Fibroblast of peridontal ligament (primary cell): ENCODE measurements at regions not wholly inside any gene's neighbourhood (a gene's known extent, or its start where the extent isn't known, plus 50 kb on each side); places are given as distances from the start of the nearest gene placed in this dataset.

Experiments
- DNase-seq: peaks from one replicate; pipeline ENCODE4 v3.0.0-alpha.2; 2010; ENCODE audit errors: extremely low read depth

DNA sequence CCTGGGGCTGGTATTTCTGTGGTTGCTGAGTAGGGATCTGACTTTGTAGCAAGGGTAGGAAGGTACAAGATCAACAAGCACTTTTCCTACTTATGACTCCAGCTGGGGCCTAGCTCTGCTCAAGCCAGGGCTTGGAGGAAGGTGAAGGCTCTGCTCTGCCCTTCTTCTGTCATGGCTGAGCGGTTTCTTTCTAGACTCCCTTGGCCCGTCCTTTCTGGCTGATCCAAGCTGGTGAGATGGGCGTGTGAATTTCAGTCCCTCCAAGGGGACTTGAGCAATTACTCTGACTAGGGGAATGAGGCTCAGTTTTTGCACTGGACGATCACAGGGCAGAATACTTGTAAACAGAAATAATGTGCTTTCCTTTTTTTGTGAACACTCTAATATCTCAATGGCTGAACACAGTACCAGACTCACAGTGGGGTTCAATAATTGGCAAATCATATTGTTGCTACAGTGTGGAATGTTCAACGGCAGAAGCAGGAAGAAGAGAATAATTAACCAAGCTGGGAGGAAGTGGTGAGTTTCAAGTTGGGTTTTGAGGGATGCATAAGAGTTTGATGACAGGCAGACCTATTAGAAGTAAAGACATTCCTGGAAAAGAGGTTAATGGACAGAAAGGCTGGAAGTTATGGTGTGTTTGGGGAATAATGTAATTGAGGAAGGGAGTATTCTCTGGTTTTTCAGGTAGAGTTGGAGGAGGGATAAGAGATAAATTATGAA, 507.6 kb downstream of the MIAT start:
- no peak for DNase-seq

GRCh38 chr22:27168681-27169080, 511.3 kb downstream of the MIAT start:
- DNase-seq = no peak

- DNase-seq = peak; percentile 83
These were observed 513.1 kb downstream of the MIAT start for GRCh38 chr22:27170491-27170890.

GRCh38 chr22:27171212-27171611, 513.8 kb downstream of the MIAT start:
- DNase-seq = no peak

DNA sequence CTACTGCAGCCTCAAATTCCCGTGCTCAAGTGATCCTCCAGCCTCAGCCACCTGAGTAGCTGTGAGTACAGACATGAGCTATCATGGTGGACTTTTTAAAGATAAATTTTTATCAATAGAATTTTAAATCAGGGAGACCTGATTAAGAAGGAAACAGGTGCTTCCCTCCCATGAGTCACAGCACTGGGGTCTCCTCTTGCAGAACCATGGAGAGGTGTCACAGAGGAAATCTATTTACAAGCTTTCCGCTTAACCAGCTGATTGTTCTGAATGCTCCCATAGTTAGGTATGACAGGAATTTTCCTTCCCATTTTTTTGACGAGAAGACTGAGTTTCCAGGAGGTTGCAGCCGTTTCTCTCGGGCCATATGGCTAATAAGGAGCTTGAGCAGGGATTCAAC, 516.1 kb downstream of the MIAT start:
- no peak for DNase-seq

DNA sequence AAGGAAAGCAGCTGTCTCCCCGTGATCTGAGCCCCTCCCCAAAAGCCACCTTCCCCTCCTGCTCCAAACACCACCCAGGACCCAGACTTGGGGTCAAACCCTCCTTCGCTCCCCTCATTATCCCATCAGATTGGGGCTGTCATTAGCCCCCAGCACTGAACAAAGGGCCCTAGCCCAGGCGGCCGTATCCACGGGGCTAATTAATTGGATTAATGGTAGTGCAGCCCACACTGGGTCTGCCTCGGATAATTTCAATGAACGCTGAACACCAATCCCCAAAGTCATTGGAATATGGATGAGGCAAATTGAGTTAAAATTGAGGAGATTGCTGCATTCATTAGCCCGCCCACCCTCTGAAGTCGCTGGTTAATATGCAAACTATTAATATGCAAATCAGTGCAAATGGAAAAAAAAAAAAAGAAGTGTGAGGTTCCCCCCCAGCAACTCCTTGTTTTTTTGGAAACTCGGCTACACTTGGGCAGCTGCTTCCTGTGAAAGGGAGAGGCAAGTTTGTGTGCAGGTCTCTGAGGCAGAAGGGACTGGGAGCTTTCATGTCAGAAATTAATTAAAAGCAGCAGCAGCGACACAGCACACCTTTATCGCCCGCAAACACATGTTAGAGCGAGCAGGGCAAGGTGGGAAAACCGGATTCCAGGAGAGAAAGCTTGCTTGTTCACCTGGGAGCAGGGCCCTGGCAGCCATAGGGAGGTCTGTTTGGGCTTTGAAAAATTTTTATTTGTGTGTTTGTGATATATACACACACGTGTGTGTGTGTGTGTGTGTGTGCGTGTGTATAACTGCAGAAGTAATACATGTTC, 517.8 kb downstream of the MIAT start:
- no peak for DNase-seq

GRCh38 chr22:27175974-27176373, 518.6 kb downstream of the MIAT start:
- DNase-seq = no peak

- DNase-seq = no peak
These were observed 521.8 kb downstream of the MIAT start for GRCh38 chr22:27179161-27179560.

GRCh38 chr22:27181537-27181936, 524.1 kb downstream of the MIAT start:
- DNase-seq = no peak

GRCh38 chr22:27183474-27183873, 526.1 kb downstream of the MIAT start:
- DNase-seq = no peak

- no peak for DNase-seq
These were observed 527.8 kb downstream of the MIAT start for GRCh38 chr22:27185099-27185709.

- no peak for DNase-seq
These were observed 528.4 kb downstream of the MIAT start for GRCh38 chr22:27185760-27186302.

- no peak for DNase-seq
These were observed 529.3 kb downstream of the MIAT start for GRCh38 chr22:27186643-27187042.

DNA sequence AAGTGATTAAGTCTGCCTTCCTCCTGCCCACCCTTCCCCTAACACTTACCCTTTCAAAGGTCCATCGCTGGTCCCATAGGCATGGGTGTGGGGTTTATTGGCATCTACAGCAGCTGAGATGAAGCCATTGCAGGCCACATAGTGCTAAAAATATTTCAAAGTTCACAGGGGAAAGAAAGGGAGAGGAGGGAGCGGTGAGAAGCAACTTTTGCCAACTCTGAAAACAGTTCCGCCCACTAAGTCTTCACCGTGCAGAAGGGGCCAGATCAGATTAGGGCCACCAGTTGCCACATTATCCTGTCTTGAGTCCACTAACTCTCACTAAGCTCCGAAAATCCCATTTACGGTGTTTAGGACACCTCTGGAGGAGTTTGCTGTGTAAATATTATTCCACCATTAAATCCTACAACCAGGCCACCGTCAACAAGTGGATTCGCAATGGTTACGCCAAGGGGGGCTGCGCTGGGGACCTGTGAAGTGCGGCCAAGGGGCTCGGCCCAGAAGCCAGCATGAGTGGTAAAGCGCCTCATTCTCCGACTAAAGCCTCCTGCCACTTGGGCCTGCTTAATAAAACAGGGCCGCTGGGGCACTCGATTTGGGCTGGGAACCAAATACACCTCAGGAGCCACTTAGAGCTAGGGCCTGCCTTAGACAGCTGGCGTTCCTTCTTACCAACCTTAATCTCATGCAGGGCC, 534.9 kb downstream of the MIAT start:
- no peak for DNase-seq

DNA sequence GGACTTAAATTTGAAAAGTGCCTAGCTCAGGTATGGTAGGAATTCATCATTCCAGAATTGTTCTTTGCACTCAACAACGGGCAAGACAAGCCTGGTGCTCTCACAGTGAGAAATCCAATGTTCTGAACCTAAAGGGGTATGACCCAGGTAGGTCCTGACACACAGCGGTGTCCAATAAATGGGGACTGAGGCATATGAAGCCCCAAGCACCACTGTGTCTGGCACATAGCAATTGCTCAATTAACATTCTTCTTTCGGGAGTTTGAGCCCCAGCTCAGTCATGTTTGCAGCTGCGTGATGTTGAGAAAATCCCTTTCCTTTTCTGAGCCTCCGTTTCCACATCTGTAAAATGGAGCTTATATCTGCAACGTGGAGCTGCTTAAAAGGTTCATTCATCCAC, 535.8 kb downstream of the MIAT start:
- no peak for DNase-seq

DNA sequence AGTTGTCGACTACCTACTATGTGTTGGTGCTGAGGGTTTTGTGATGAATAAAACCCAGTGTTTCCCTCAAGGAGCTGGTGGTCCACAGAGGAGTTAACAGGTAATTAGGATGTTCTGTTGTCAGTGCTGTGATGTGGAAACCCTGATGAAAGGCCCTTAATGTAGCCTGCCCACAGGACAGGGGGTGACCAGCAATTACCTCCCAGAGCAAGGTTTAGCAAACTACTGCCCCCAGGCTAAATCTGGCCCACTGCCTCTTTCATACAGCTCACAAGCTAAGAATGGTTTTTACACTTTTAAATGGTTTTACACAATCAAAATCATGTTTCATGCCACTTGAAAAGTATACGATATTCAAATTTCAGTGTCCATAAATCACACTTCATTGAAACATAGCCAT, 536.2 kb downstream of the MIAT start:
- DNase-seq = no peak

DNA sequence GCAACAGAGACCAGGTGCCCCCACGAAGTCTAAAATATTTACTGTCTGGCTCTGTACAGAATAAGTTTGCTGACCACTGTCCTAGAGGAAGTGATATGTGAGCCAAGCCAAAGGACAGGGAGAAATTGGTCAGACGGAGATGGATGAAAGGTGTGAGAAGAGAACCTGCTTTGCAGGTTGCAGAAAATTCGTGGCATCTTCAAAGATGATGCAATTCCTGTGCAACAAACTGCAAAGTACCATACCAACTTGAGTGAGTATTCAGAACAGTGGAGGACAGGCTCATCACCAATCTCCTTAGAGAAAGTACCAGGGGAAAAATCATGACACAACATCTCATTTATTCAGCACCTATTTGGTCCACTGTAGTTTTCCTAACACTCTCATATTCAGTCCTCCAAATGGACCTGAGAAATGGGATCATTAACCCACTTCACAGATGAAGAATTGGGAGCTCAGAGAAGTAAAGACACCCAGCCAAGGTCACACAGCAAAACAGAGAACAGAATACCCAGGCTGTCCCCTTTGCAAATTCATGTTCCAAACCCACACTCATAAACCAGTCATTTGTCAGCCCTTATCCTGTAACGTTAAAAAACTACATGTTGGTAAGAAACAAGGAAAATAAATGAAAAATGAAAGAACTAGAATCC, 536.8 kb downstream of the MIAT start:
- no peak for DNase-seq

- no peak for DNase-seq
These were observed 537.7 kb downstream of the MIAT start for GRCh38 chr22:27195094-27195493.

GRCh38 chr22:27195494-27195893, 538.1 kb downstream of the MIAT start:
- DNase-seq = no peak

GRCh38 chr22:27196606-27197005, 539.2 kb downstream of the MIAT start:
- DNase-seq = no peak

DNA sequence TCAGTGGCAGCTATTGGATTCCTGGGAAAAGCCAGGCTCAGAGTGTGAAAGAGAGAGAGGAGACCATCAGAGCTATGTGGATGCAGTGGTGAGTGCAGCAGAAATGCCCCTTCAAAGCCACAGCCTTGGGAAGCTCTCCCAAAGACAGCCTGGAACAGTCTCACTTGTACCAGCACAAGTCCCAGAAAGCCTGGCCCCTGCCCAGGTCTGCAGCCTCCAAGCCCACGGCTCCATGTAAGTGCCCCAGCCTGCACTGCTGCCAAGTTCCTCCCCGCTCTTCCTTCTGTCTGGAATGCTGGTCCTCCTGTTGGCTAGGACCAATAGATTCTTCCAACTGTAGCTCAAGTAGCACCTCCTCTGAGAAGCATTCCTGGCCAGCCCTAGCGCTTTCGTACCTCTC, 539.7 kb downstream of the MIAT start:
- no peak for DNase-seq
